ACHN (cell line): ENCODE measurements at regions not wholly inside any gene's neighbourhood (a gene's known extent, or its start where the extent isn't known, plus 50 kb on each side); places are given as distances from the start of the nearest gene placed in this dataset.
"Not testable (repeated sequence)": the region's sequence is repeated elsewhere in the genome, so short reads cannot be mapped to it uniquely, and the experiment has no call there.

Experiments
- DNase-seq: peaks from one replicate; pipeline ENCODE4 v3.0.0-alpha.2; 2015
- in situ Hi-C: cut with HindIII; loops from 2 replicates; pipeline ENCODE4 v1.10.0; 2017; ENCODE audit warnings: low sequenced_read_pairs, low pct_ligation_motif_present, low pct_unique_long_range_greater_than_20kb

DNA sequence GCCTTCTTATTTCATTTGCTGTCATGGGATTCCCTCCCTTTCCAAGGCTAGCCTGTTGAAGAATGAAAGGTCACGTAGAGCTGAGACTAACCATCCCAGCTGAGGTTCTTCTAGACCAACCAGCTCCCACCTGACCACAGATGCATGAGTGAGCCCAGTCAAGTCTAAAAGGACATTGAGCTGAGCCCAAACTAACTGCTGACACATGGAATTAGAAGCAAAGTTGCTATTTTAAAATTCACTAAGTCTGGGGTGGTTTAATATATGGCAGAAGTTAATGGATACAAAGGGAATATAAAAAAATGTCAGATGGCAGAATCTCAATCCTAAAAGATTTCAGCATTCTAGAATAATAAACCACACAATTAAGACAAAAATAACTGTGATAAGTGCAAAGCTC lies 118.9 kb upstream of the RASGEF1B start:
- DNase-seq: no peak
- in situ Hi-C loops: no loop called here

DNA sequence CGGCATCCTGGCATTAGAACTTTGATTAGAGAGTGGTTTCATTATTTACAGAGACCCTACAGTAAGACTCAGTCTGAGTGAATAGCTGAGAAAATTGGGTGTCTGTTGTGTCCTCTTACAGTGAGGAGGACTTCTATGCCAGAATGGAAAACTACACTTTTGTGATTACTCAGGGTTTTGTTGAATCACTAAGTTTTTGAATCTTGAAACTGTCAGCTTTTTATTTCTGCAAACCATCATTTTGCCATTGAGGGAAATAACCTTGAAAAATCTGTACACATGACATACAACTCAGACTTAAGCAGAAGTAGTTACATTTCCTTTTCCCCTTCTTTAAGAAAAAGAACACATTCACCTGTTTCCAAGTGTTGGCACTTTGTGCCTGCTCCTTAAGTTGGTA lies 117.6 kb upstream of the RASGEF1B start:
- DNase-seq: no peak
- in situ Hi-C loops: no loop called here

- in situ Hi-C loops: no loop called here
Measured at GRCh38 chr4:81586706-81587105, 115.0 kb upstream of the RASGEF1B start.

DNA sequence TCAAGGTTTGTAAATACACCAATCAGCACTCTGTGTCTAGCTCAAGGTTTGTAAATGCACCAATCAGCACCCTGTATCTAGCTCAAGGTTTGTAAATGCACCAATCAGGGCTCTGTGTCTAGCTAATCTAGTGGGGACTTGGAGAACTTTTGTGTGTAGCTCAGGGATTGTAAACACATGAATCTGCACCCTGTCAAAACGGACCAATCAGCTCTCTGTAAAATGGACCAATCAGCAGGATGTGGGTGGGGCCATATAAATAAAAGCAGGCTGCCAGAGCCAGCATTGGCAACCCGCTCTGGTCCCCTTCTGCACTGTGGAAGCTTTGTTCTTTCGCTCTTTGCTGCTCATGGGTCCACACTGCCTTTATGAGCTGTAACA lies 109.3 kb upstream of the RASGEF1B start:
- DNase-seq, in situ Hi-C loops: not testable (repeated sequence)

More at GRCh38 chr4:81586706-81587105, 115.0 kb upstream of the RASGEF1B start:
- no peak for DNase-seq

- no peak for DNase-seq
- in situ Hi-C loops: no loop called here
Measured at GRCh38 chr4:81580346-81580993, 108.8 kb upstream of the RASGEF1B start.

DNA sequence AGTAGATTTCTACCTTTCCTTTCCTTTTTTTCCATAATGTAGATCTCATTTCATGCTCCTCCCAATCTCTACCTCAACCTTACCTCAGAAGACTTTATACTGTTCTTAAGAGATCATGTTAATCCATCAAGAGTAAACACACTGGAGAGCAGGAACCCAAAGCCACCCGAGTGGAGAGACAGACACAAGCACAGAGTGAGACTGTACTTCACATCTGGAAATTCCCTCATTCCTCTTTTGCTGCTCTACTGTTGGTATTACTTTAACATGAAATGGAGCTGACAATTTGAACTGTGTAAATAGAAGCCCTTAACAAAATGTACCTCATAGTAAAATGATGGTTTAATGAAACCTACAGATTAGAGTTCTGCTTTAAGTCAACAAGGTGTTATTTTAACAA lies 105.7 kb upstream of the RASGEF1B start:
- in situ Hi-C loops: no loop called here
- no peak for DNase-seq

- in situ Hi-C loops: no loop called here
- no peak for DNase-seq
Measured at GRCh38 chr4:81574991-81575390, 103.3 kb upstream of the RASGEF1B start.

GRCh38 chr4:81573840-81574239 lies 102.1 kb upstream of the RASGEF1B start:
- DNase-seq: no peak
- in situ Hi-C loops: no loop called here

DNA sequence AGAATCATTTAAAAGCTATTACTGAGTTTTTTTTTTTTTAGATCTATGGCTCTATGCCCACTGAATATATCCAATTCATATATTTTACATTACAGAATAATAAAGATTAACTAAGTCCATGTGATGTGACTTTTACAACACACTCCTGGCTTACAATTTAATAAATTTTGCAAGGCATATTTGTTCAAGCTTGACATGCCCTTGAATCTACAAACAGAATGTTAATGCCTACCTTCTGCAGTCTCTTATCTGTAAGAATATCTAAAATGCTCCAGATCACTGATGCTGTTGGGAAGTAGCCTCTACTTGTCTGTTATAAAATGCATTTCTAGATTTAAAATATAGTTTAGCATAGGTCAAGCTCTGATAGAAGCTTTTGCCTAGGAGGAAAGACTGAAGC lies 100.7 kb upstream of the RASGEF1B start:
- in situ Hi-C loops: no loop called here
- no peak for DNase-seq

DNA sequence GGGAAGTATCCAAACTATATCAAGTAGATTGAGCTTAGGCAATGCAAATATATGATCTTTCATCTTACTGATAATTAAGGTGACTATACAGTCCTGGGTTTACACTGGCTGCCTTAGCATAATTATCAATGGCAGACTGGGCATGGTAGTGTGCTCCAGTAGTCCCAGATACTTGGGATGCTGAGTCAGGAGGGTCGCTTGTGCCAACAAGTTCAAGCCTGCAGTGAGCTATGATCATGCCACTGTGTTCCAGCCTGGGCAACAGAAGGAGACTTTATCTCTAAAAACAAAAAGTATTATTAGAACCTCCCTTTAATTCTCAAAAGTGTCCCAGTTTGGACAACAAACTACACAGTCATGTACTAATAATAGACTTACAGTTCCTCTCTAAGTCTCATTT lies 99.4 kb upstream of the RASGEF1B start:
- DNase-seq: no peak
- in situ Hi-C loops: no loop called here

DNA sequence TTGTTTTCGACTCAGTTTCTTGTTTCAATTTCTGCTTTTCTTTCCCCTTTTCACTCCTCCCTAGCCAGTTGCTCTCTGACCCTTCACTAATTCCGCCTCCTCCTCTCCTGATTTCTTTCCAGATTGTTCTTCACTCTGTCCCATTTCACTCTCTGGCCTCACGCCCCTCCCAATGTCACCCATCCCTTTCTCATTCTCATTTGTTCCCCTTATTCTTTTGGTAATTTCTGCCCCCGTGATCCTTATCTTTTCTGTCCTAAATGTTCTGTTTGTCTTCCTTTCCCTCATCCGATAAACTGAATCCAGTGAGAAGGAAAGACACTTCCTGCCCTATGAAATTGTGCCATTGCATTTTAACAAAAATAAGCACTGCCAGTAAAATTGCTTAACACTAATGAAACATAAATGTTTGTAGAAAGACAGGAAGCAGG lies 94.5 kb upstream of the RASGEF1B start:
- no peak for DNase-seq
- in situ Hi-C loops: no loop called here

DNA sequence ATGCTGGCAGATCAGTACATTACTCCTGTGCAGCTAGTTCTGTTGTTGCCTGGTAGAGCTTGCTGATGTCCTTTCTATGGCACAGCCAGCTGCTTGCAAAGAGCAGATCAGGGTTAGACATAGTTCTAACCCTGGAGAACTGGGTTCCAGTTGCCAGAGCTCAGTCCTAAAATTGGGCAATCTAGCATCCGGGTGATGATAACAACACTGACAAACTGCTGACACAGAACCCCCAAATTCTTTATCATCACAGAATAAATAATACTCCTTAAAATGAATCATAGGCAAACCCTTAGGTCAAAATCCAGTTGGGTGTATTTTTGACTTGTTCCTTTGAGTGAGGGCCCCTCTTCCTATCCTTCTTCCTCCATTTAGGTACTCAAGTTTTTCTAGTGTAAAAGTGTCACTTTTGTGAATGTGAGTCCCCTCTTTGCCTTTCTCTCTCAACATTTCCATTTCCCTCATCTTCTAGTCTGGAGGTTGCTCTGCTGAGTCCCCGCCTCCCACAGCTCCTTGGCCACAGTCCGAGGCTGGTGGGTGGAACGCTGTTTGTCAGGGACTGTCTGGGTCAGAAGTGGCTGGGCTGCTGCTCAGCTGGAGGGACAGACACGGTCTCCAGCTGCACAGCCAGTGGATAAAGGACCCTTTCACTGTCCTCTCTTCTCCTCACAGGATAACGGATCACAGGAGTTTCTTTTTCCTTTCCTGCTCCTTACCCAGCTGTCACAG lies 93.6 kb upstream of the RASGEF1B start:
- DNase-seq: no peak
- in situ Hi-C loops: no loop called here

DNA sequence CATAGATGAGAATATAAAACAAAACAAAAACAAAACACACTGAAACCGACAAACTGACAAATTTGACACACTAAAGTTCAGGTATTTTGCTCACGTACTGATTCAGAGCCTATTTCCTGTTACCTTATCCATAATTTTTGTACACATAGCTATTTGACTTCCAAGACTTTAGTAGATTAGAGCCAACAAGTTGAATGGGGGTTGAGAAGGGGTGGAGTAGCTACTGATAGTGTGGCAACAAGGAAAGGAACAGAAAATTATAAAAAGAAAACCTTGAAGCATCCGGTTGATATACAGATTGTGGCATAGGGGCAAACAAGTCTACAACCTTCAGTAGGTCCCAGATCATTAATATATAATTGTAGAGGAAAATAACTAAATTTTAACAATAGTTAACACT lies 92.3 kb upstream of the RASGEF1B start:
- in situ Hi-C loops: no loop called here
- no peak for DNase-seq

DNA sequence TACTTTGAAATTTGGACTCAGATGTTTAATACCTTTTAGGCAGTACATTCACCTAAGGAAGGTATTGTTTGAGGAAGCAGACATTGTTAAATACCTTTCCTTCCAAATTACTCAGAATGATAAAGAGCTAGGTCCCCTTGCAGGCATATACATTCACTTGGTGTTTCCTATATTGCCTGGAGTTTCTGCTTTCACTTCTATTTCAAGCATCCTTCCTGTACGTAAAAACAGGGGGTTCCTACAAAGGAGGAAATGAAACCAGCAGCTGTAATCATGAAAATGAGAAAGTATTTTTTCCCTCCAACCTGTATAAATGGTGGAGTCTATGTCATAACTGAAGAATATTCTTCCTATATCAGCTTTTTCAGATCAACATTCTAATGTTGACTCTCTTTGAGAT lies 90.4 kb upstream of the RASGEF1B start:
- in situ Hi-C loops: no loop called here
- no peak for DNase-seq

- no peak for DNase-seq
Measured at GRCh38 chr4:81557306-81557705, 85.6 kb upstream of the RASGEF1B start.

GRCh38 chr4:81555489-81555888 lies 83.8 kb upstream of the RASGEF1B start:
- DNase-seq: no peak
- in situ Hi-C loops: no loop called here

More at GRCh38 chr4:81557306-81557705, 85.6 kb upstream of the RASGEF1B start:
- in situ Hi-C loops: no loop called here

DNA sequence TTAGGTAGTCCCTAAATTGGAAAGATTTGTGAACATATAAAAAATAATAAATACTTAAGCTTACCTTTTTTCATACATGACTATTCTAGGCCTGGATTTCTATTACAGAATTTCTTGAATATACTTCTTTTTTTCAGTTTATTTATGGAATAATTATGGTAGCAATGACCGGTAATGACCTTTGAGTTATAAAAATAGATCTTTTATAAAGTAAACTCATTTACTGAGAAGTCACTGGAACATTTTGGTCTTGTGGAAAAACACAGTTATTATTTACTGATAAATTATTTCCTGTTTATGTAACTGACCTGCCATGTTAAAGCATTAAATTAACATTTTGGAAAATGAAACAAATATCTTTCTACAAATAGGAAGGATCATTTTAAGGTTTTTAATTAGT lies 80.4 kb upstream of the RASGEF1B start:
- in situ Hi-C loops: no loop called here

GRCh38 chr4:81550388-81550859 lies 78.7 kb upstream of the RASGEF1B start:
- in situ Hi-C loops: no loop called here
- no peak for DNase-seq

More for the DNA sequence above, 80.4 kb upstream of the RASGEF1B start:
- DNase-seq: no peak

DNA sequence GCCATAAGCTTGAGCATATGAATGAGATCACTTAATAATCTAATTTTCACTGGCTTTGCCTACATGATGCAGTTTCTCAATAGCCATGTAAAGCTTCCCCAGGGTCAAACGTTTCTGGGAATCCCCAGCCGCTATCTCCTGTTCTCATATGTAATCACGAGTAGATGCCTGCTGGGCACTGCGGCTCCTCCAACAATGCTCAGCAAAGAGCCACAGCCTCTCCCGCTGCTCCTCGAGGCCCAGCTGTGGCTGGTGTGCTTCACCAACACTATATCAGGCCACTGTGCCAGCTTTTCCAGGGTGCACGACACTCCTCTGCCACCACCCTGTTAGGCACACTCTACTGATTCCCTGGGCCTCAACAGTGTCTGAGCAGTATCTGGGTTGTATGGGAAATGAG lies 78.3 kb upstream of the RASGEF1B start:
- in situ Hi-C loops: no loop called here
- no peak for DNase-seq

DNA sequence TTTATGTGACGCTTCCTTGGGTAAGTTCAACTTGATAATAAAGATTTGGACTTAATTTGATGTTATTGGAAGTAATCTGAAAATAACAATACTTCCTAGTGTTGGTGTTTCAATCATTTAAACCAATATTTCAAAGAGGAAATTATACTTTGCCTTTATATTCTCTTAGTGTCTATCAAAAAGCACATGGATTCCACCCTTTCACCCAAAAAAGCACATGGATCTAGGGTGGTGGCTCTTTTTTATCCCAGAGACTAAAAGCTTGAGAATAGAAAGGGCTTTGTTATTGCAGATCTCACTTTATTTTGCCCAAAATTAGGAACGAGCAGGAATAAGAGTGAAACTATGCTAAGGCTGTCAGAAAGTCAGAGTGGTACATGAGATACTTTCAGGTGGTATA lies 75.1 kb upstream of the RASGEF1B start:
- in situ Hi-C loops: no loop called here

More for the DNA sequence above, 75.1 kb upstream of the RASGEF1B start:
- DNase-seq: no peak
